HAP-1 (cell line): ENCODE measurements at regions not wholly inside any gene's neighbourhood (a gene's known extent, or its start where the extent isn't known, plus 50 kb on each side); places are given as distances from the start of the nearest gene placed in this dataset.

Source experiments
- DNase-seq, 2 experiments: peaks; one replicate each; pipeline ENCODE4 v3.0.0-alpha.2; 2016 to 2020; ENCODE audit warnings: low spot score in 2 of 2
- H3K27me3 ChIP-seq: fragments of 250-450 bp; sonication (Bioruptor Pico); 2 replicates; pipeline ENCODE4 v1.5.1; 2020; ENCODE audit warnings: low read depth, mild to moderate bottlenecking, moderate library complexity
- H3K36me3 ChIP-seq: fragments of 250-450 bp; sonication (Bioruptor Pico); replicated peaks from 2 replicates; pipeline ENCODE4 v1.5.1; 2020; ENCODE audit warnings: mild to moderate bottlenecking
- H3K4me1 ChIP-seq: fragments of 250-450 bp; sonication (Bioruptor Pico); 2 replicates; pipeline ENCODE4 v1.5.1; 2020; ENCODE audit warnings: mild to moderate bottlenecking
- H3K4me3 ChIP-seq: fragments of 250-450 bp; sonication (Bioruptor Pico); 2 replicates; pipeline ENCODE4 v1.5.1; 2020; ENCODE audit warnings: mild to moderate bottlenecking, moderate library complexity
- H3K9me3 ChIP-seq: fragments of 250-450 bp; sonication (Bioruptor Pico); 2 replicates; pipeline ENCODE4 v1.5.1; 2020; ENCODE audit warnings: mild to moderate bottlenecking, moderate library complexity
- in situ Hi-C: fragments of 300-500 bp; cut with MboI; formaldehyde crosslinking; loops from 3 replicates; pipeline ENCODE4 v1.14.3; 2020; ENCODE audit warnings: low sequenced_read_pairs, inconsistent platforms, mixed read lengths

- H3K4me1 ChIP-seq: no peaks in the 10 kb centered on the region
- H3K36me3 ChIP-seq: no peaks in the 10 kb centered on the region
- no peak for DNase-seq
- H3K9me3 ChIP-seq: no peaks in the 10 kb centered on the region
- no peak overlapping the region for H3K4me3 ChIP-seq
- H3K27me3 ChIP-seq: no peaks in the 10 kb centered on the region
- in situ Hi-C loops: no loop called here
These were observed 78.1 kb upstream of the XCR1 start for GRCh38 chr3:46105306-46105919.

GRCh38 chr3:46104706-46105105 is 77.4 kb upstream of the XCR1 start:
- Histone ChIP-seq H3K36me3 (no peaks in the 10 kb centered on the region), H3K27me3 (no peaks in the 10 kb centered on the region), H3K4me1 (no peaks in the 10 kb centered on the region), H3K9me3 (no peaks in the 10 kb centered on the region), H3K4me3 (no peak overlapping the region)
- DNase-seq: no peak
- in situ Hi-C loops: no loop called here

GRCh38 chr3:46102780-46103130 is 75.5 kb upstream of the XCR1 start:
- Histone ChIP-seq H3K9me3 (no peaks in the 10 kb centered on the region), H3K4me3 (no peak overlapping the region), H3K27me3 (no peaks in the 10 kb centered on the region), H3K36me3 (no peaks in the 10 kb centered on the region), H3K4me1 (no peaks in the 10 kb centered on the region)
- in situ Hi-C loops: no loop called here
- no peak for DNase-seq

DNA sequence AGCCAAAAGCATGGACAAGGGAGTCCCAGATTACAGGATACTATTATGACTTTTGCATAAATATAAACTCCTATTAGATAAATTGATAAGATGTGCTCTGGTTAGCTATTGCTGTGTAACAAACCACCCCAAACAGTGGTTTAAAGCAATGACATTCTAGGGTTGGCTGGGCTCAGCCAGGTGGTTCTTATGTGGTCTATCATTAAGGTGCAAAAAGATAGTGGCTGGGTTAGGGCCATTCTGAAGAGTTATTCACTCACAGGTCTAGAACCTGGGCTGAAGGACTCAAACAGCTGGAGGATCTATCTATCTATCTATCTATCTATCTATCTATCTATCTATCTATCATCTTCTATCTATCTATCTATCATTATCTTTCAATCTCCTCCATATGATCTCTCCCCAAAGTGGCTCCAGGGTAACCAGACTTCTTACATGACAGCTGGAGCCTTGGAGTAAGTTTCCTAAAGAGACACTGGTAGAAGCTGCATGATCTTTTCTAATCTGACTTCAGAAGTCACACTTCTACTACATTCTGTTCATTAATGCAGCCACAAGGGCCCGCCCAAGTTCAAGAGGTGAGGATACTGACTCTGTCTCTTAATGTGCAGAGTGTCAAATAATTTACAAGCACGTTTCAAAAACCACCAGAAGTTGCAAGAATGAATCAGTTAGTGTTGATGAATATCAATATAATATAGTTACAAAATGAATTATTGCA is 74.9 kb upstream of the XCR1 start:
- no peaks in the 10 kb centered on the region for H3K9me3 ChIP-seq
- H3K36me3 ChIP-seq: no peaks in the 10 kb centered on the region
- no peak for DNase-seq
- in situ Hi-C loops: no loop called here
- no peaks in the 10 kb centered on the region for H3K4me1 ChIP-seq
- no peak overlapping the region for H3K4me3 ChIP-seq
- no peaks in the 10 kb centered on the region for H3K27me3 ChIP-seq

DNA sequence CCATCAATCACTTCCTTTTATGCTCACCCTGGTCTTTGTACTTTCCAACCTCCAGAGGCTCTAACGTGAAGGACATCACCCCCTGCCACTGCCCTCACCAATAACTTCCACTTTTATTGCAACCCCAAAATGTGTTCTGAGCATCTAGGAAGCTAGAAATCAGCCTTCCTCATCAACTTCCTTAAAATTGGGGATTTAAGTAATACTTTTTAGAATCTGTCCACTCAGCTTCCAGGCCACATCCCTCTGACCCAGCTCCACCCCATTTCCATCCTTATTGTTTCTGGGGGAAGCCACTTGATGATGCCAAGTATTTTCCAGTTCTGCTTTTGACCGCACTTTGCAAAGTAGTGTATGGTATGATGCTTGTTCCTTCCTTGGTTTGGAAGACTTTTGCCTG is 73.5 kb upstream of the XCR1 start:
- in situ Hi-C loops: no loop called here
- no peaks in the 10 kb centered on the region for H3K9me3 ChIP-seq
- no peak overlapping the region for H3K4me3 ChIP-seq
- no peak for DNase-seq
- no peaks in the 10 kb centered on the region for H3K4me1 ChIP-seq
- no peaks in the 10 kb centered on the region for H3K27me3 ChIP-seq
- H3K36me3 ChIP-seq: no peaks in the 10 kb centered on the region

GRCh38 chr3:46098319-46098761 is 71.1 kb upstream of the XCR1 start:
- Histone ChIP-seq H3K9me3 (no peaks in the 10 kb centered on the region), H3K36me3 (no peaks in the 10 kb centered on the region), H3K27me3 (no peaks in the 10 kb centered on the region), H3K4me3 (no peak overlapping the region), H3K4me1 (no peaks in the 10 kb centered on the region)
- DNase-seq: no peak
- in situ Hi-C loops: loop anchor here (25.0 kb wide), 1 partner anchor 1061 kb away; the partner anchor contains the start of gene CLEC3B

DNA sequence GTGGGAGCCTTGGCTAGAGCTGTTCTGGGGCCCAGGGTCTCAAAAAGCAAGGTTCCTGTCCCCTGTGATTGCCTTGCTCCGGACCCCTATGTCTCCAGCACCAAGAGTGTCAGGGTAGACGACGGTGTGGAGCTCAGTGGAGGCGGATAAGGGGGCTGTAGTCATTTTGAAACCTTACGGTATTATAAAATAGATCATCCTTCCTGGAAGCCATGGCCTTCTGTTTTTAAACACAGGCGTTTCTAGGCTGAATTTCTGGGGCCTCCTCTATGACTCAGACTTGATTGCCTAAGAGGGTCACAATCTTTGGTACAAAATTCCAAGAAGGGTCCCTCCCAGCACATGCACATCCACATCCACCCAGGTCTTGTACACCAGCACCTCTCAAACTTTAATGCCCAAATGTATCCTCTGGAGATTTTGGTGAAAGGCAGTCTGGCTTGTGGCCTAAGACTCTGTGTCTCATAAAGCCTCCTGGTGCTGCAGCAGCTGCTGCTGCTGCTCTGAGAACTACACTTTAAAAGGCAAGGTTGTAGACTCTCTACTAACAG is 70.5 kb upstream of the XCR1 start:
- no peak for DNase-seq
- H3K4me1 ChIP-seq: no peaks in the 10 kb centered on the region
- in situ Hi-C loops: loop anchor here (25.0 kb wide), 1 partner anchor 1060 kb away; the partner anchor contains the start of gene CLEC3B

GRCh38 chr3:46096781-46097180 is 69.5 kb upstream of the XCR1 start:
- no peaks in the 10 kb centered on the region for H3K27me3 ChIP-seq
- no peaks in the 10 kb centered on the region for H3K4me1 ChIP-seq
- no peaks in the 10 kb centered on the region for H3K36me3 ChIP-seq
- H3K9me3 ChIP-seq: no peaks in the 10 kb centered on the region
- H3K4me3 ChIP-seq: no peak overlapping the region
- DNase-seq: no peak
- in situ Hi-C loops: loop anchor here (25.0 kb wide), 1 partner anchor 1059 kb away; the partner anchor contains the start of gene CLEC3B

More for the DNA sequence above, 70.5 kb upstream of the XCR1 start:
- Histone ChIP-seq H3K9me3 (no peaks in the 10 kb centered on the region), H3K36me3 (no peaks in the 10 kb centered on the region), H3K27me3 (no peaks in the 10 kb centered on the region), H3K4me3 (no peak overlapping the region)

GRCh38 chr3:46096336-46096735 is 69.1 kb upstream of the XCR1 start:
- no peak for DNase-seq
- Histone ChIP-seq H3K27me3 (no peaks in the 10 kb centered on the region), H3K36me3 (no peaks in the 10 kb centered on the region), H3K4me1 (no peaks in the 10 kb centered on the region), H3K9me3 (no peaks in the 10 kb centered on the region), H3K4me3 (no peak overlapping the region)
- in situ Hi-C loops: loop anchor here (25.0 kb wide), 1 partner anchor 1059 kb away; the partner anchor contains the start of gene CLEC3B

- Histone ChIP-seq H3K4me3 (no peak overlapping the region), H3K4me1 (no peaks in the 10 kb centered on the region), H3K27me3 (no peaks in the 10 kb centered on the region), H3K9me3 (no peaks in the 10 kb centered on the region), H3K36me3 (no peaks in the 10 kb centered on the region)
- DNase-seq: no peak
- in situ Hi-C loops: loop anchor here (25.0 kb wide), 1 partner anchor 1058 kb away; the partner anchor contains the start of gene CLEC3B
These were observed 68.0 kb upstream of the XCR1 start for GRCh38 chr3:46095307-46095706.

DNA sequence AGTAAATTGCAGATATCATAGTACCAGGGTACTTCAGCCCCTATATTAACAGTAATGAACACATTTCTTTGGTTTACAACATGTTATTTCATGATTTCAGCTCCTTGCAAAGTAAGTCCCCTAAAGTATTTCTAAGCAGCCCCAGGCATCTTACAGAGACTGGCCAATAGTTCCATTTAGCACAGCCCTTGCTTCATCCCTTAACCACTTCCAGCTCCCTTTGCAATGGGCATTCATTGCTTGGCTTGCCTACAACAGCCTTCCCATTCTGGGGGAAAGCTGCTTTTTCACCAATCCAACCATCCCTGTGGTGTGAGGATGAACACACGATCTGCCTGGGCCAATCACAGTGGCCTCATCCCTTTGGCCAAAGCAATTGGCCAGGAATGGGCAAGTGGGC is 67.2 kb upstream of the XCR1 start:
- H3K4me1 ChIP-seq: no peaks in the 10 kb centered on the region
- in situ Hi-C loops: loop anchor here (25.0 kb wide), 1 partner anchor 1057 kb away; the partner anchor contains the start of gene CLEC3B
- no peaks in the 10 kb centered on the region for H3K27me3 ChIP-seq
- no peak for DNase-seq
- H3K9me3 ChIP-seq: no peaks in the 10 kb centered on the region
- no peaks in the 10 kb centered on the region for H3K36me3 ChIP-seq
- H3K4me3 ChIP-seq: no peak overlapping the region

- Histone ChIP-seq H3K27me3 (no peaks in the 10 kb centered on the region), H3K4me3 (no peak overlapping the region), H3K4me1 (no peaks in the 10 kb centered on the region), H3K36me3 (no peaks in the 10 kb centered on the region), H3K9me3 (no peaks in the 10 kb centered on the region)
- no peak for DNase-seq
- in situ Hi-C loops: loop anchor here (25.0 kb wide), 1 partner anchor 1057 kb away; the partner anchor contains the start of gene CLEC3B
These were observed 66.7 kb upstream of the XCR1 start for GRCh38 chr3:46093966-46094365.

- no peaks in the 10 kb centered on the region for H3K4me1 ChIP-seq
- no peaks in the 10 kb centered on the region for H3K36me3 ChIP-seq
- H3K9me3 ChIP-seq: no peaks in the 10 kb centered on the region
- in situ Hi-C loops: loop anchor here (25.0 kb wide), 1 partner anchor 1056 kb away; the partner anchor contains the start of gene CLEC3B
- no peak for DNase-seq
- no peak overlapping the region for H3K4me3 ChIP-seq
- H3K27me3 ChIP-seq: no peaks in the 10 kb centered on the region
These were observed 66.2 kb upstream of the XCR1 start for GRCh38 chr3:46093327-46093942.

- H3K27me3 ChIP-seq: no peaks in the 10 kb centered on the region
- H3K4me1 ChIP-seq: no peaks in the 10 kb centered on the region
- DNase-seq: no peak
- in situ Hi-C loops: loop anchor here (25.0 kb wide), 1 partner anchor 1055 kb away; the partner anchor contains the start of gene CLEC3B
- H3K9me3 ChIP-seq: no peaks in the 10 kb centered on the region
- H3K4me3 ChIP-seq: no peak overlapping the region
- H3K36me3 ChIP-seq: no peaks in the 10 kb centered on the region
These were observed 65.4 kb upstream of the XCR1 start for GRCh38 chr3:46092702-46093080.
